Mesothelial cell of epicardium (in vitro differentiated cells): ENCODE measurements at regions not wholly inside any gene's neighbourhood (a gene's known extent, or its start where the extent isn't known, plus 50 kb on each side); places are given as distances from the start of the nearest gene placed in this dataset.

Experiments used
- DNase-seq, 2 experiments: peaks; one replicate each; pipeline ENCODE4 v3.0.0; 2021; ENCODE audit warnings: low spot score in 2 of 2; ENCODE audit not compliant: unreplicated experiment in 2 of 2
- H3K27ac Mint-ChIP-seq: 2 replicates; pipeline ENCODE4 v1.8.0; 2021; ENCODE audit warnings: mixed read lengths
- H3K27me3 Mint-ChIP-seq: 2 replicates; pipeline ENCODE4 v1.8.0; 2021; ENCODE audit warnings: low read depth, mixed read lengths
- H3K36me3 Mint-ChIP-seq: 2 replicates; pipeline ENCODE4 v1.8.0; 2021; ENCODE audit warnings: mixed read lengths
- H3K4me1 Mint-ChIP-seq: 2 replicates; pipeline ENCODE4 v1.8.0; 2021; ENCODE audit warnings: mixed read lengths
- H3K4me3 Mint-ChIP-seq: 2 replicates; pipeline ENCODE4 v1.8.0; 2021; ENCODE audit warnings: mild to moderate bottlenecking, moderate library complexity, mixed read lengths
- H3K9me3 Mint-ChIP-seq: 2 replicates; pipeline ENCODE4 v1.8.0; 2021; ENCODE audit warnings: mixed read lengths
- CTCF ChIP-seq: fragments of 200-600 bp; sonication (generic); IDR thresholded peaks from one replicate; pipeline ENCODE4 v1.5.0; 2021; ENCODE audit warnings: antibody characterized with exemption; ENCODE audit not compliant: unreplicated experiment

- Mint-ChIP-seq H3K27ac (peak overlapping the region; percentile 89), H3K4me1 (peaks cover 36% of the 10 kb centered on the region), H3K36me3 (peaks cover 5% of the 10 kb centered on the region), H3K9me3 (peaks cover 23% of the 10 kb centered on the region), H3K4me3 (no peak overlapping the region), H3K27me3 (no peaks in the 10 kb centered on the region)
- TF ChIP-seq CTCF: no peak
- no peak for DNase-seq
Observed at GRCh38 chr14:31969699-31970240, 107.3 kb upstream of the ARHGAP5 start.

GRCh38 chr14:31970744-31971143 lies 106.4 kb upstream of the ARHGAP5 start:
- DNase-seq: no peak
- TF ChIP-seq CTCF: no peak
- Mint-ChIP-seq H3K4me3 (no peak overlapping the region), H3K4me1 (peaks cover 28% of the 10 kb centered on the region), H3K27me3 (no peaks in the 10 kb centered on the region), H3K27ac (no peak overlapping the region), H3K36me3 (peaks cover 5% of the 10 kb centered on the region), H3K9me3 (peaks cover 23% of the 10 kb centered on the region)

GRCh38 chr14:31971612-31972011 lies 105.5 kb upstream of the ARHGAP5 start:
- Mint-ChIP-seq H3K4me3 (no peak overlapping the region), H3K4me1 (peaks cover 22% of the 10 kb centered on the region), H3K36me3 (peaks cover 5% of the 10 kb centered on the region), H3K27ac (no peak overlapping the region), H3K9me3 (peaks cover 23% of the 10 kb centered on the region), H3K27me3 (no peaks in the 10 kb centered on the region)
- TF ChIP-seq CTCF: no peak
- no peak for DNase-seq

- no peak overlapping the region for H3K27ac Mint-ChIP-seq
- H3K4me3 Mint-ChIP-seq: no peak overlapping the region
- no peaks in the 10 kb centered on the region for H3K27me3 Mint-ChIP-seq
- no peak for DNase-seq
- peaks cover 31% of the 10 kb centered on the region for H3K9me3 Mint-ChIP-seq
- TF ChIP-seq CTCF: no peak
- H3K4me1 Mint-ChIP-seq: peaks cover 3% of the 10 kb centered on the region
- H3K36me3 Mint-ChIP-seq: peaks cover 10% of the 10 kb centered on the region
Observed at GRCh38 chr14:31977001-31977556, 100.0 kb upstream of the ARHGAP5 start.

GRCh38 chr14:31978423-31978822 lies 98.7 kb upstream of the ARHGAP5 start:
- Mint-ChIP-seq H3K27ac (no peak overlapping the region), H3K9me3 (peaks cover 32% of the 10 kb centered on the region), H3K4me1 (peaks cover 3% of the 10 kb centered on the region), H3K36me3 (peaks cover 20% of the 10 kb centered on the region), H3K4me3 (no peak overlapping the region), H3K27me3 (no peaks in the 10 kb centered on the region)
- no peak for DNase-seq
- no peak for TF ChIP-seq CTCF

GRCh38 chr14:31982642-31983041 lies 94.5 kb upstream of the ARHGAP5 start:
- no peak for TF ChIP-seq CTCF
- no peaks in the 10 kb centered on the region for H3K27me3 Mint-ChIP-seq
- peaks cover 35% of the 10 kb centered on the region for H3K36me3 Mint-ChIP-seq
- peaks cover 58% of the 10 kb centered on the region for H3K9me3 Mint-ChIP-seq
- DNase-seq: no peak
- H3K27ac Mint-ChIP-seq: no peak overlapping the region
- peaks cover 5% of the 10 kb centered on the region for H3K4me1 Mint-ChIP-seq
- H3K4me3 Mint-ChIP-seq: no peak overlapping the region
